Prostate gland (tissue), 2 donors: ENCODE measurements at regions not wholly inside any gene's neighbourhood (a gene's known extent, or its start where the extent isn't known, plus 50 kb on each side); places are given as distances from the start of the nearest gene placed in this dataset.

Experiments
- DNase-seq: peaks from one replicate; pipeline ENCODE4 v3.0.0-alpha.2; 2019; ENCODE audit warnings: low spot score
- H3K27ac ChIP-seq, 2 donors: fragments of 200-600 bp; sonication (generic); 2 replicates each; pipeline ENCODE4 v1.5.1; 2017 to 2019
- H3K27me3 ChIP-seq: fragments of 200-600 bp; sonication (generic); replicated peaks from 2 replicates; pipeline ENCODE4 v1.5.1; 2019; ENCODE audit not compliant: insufficient read depth
- H3K36me3 ChIP-seq, 2 donors: fragments of 200-600 bp; sonication (generic); 1 replicate in 1 of 2; 2 replicates in 1 of 2; pipeline versions ENCODE4 v1.5.1 to v1.8.1; 2017 to 2019
- H3K4me1 ChIP-seq: fragments of 200-600 bp; sonication (generic); replicated peaks from 2 replicates; pipeline ENCODE4 v1.5.1; 2019
- H3K4me3 ChIP-seq, 2 donors: fragments of 200-600 bp; sonication (generic); 2 replicates each; pipeline ENCODE4 v1.5.1; 2017 to 2019
- H3K9me3 ChIP-seq: fragments of 200-600 bp; sonication (generic); 2 replicates; pipeline ENCODE4 v1.5.1; 2017
- POLR2A ChIP-seq: fragments of 450-650 bp; IDR thresholded peaks from one replicate; pipeline ENCODE4 v1.6.1; 2016; ENCODE audit warnings: antibody characterized with exemption, mild to moderate bottlenecking
- POLR2AphosphoS5 ChIP-seq: sonication (generic); formaldehyde crosslinking; IDR thresholded peaks from one replicate; pipeline ENCODE4 v1.6.1; 2017; ENCODE audit warnings: antibody characterized with exemption
- WGBS: methylation state at CpG from one replicate; pipeline ENCODE4 v1.1.5; 2018; 5-methylcytosine and 5-hydroxymethylcytosine counted together
- intact Hi-C: fragments of 100-400 bp; cut with DNase I; formaldehyde crosslinking; loops from one replicate; pipeline ENCODE4 v1.14.2; 2022
- TF ChIP-seq, protein P1 (sequence below), 4 experiments: fragments of 200-600 bp in 2 of 4; fragments of 450-650 bp in 2 of 4; sonication (generic) in 2 of 4; IDR thresholded peaks; 1 replicate in 3 of 4; 2 replicates in 1 of 4; pipeline ENCODE4 v1.5.1; 2016 to 2019; ENCODE audit warnings: antibody characterized with exemption in 4 of 4, mild to moderate bottlenecking in 2 of 4, moderate library complexity in 2 of 4

GRCh38 chr12:22935501-22935900, 310.5 kb downstream of the ETNK1 start:
- no peak for DNase-seq
- Histone ChIP-seq H3K9me3 (no peaks in the 10 kb centered on the region), H3K27ac (no peak overlapping the region), H3K36me3 (no peaks in the 10 kb centered on the region), H3K4me1 (no peaks in the 10 kb centered on the region), H3K4me3 (no peak overlapping the region), H3K27me3 (peaks cover 2% of the 10 kb centered on the region)
- TF ChIP-seq, protein P1, sequence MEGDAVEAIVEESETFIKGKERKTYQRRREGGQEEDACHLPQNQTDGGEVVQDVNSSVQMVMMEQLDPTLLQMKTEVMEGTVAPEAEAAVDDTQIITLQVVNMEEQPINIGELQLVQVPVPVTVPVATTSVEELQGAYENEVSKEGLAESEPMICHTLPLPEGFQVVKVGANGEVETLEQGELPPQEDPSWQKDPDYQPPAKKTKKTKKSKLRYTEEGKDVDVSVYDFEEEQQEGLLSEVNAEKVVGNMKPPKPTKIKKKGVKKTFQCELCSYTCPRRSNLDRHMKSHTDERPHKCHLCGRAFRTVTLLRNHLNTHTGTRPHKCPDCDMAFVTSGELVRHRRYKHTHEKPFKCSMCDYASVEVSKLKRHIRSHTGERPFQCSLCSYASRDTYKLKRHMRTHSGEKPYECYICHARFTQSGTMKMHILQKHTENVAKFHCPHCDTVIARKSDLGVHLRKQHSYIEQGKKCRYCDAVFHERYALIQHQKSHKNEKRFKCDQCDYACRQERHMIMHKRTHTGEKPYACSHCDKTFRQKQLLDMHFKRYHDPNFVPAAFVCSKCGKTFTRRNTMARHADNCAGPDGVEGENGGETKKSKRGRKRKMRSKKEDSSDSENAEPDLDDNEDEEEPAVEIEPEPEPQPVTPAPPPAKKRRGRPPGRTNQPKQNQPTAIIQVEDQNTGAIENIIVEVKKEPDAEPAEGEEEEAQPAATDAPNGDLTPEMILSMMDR (IDR thresholded peaks at IDR 0.05): no peak
- TF ChIP-seq POLR2AphosphoS5: no peak
- no peak for TF ChIP-seq POLR2A
- WGBS: 61% methylated on average over 7 of the region's 7 CpGs
- intact Hi-C loops: no loop called here

DNA sequence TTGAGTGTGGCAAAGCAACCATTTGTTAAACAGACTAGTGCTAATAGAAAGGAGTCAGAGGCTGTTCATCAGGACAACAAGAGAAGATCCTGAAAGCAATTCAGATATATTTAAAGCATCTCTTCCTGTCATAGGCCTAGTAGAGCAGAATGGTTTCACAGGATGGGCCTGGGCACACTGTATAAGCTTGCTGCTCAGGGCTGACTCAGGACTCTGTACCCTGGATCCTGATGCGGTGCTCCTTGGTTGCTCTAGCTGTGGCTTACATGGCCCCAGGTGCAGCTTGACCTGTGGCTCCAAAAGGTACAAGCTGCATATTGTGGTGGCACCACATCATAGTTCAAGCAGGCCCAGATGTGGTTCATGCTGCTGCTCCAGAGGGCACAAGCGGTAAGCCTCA, 313.4 kb downstream of the ETNK1 start:
- 100% methylated on average over 2 of the region's 2 CpGs for WGBS

DNA sequence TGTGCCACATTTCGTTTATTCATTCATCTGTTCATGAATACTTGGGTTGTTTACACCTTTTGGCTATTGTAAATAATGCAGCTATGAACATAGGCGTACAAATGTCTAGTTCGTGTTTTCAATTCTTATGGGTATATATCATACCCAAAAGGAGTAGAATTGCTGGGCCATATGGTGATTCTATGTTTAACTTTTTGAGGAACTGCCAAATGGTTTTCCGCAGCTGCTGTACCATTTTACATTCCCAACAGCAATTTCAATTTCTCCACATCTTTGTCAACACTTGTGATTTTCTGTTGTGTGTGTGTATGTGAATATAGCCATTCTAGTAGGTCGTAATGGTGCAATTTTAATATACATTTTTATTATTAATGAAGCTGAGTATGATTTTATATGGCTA, 326.2 kb downstream of the ETNK1 start:
- Histone ChIP-seq H3K4me3 (no peak overlapping the region), H3K9me3 (no peaks in the 10 kb centered on the region), H3K36me3 (no peaks in the 10 kb centered on the region), H3K27me3 (no peaks in the 10 kb centered on the region), H3K4me1 (no peaks in the 10 kb centered on the region), H3K27ac (no peak overlapping the region)
- intact Hi-C loops: no loop called here
- WGBS: 93% methylated on average over 5 of the region's 5 CpGs
- no peak for TF ChIP-seq POLR2A
- TF ChIP-seq, protein P1 (IDR thresholded peaks at IDR 0.05): no peak
- no peak for TF ChIP-seq POLR2AphosphoS5
- DNase-seq: no peak

More for the DNA sequence above, 313.4 kb downstream of the ETNK1 start:
- Histone ChIP-seq H3K36me3 (no peaks in the 10 kb centered on the region), H3K9me3 (no peaks in the 10 kb centered on the region), H3K27me3 (peaks cover 2% of the 10 kb centered on the region), H3K27ac (no peak overlapping the region), H3K4me1 (no peaks in the 10 kb centered on the region), H3K4me3 (no peak overlapping the region)
- DNase-seq: no peak
- TF ChIP-seq POLR2A (no peak), POLR2AphosphoS5 (no peak)
- TF ChIP-seq, protein P1 (IDR thresholded peaks at IDR 0.05): no peak
- intact Hi-C loops: no loop called here

DNA sequence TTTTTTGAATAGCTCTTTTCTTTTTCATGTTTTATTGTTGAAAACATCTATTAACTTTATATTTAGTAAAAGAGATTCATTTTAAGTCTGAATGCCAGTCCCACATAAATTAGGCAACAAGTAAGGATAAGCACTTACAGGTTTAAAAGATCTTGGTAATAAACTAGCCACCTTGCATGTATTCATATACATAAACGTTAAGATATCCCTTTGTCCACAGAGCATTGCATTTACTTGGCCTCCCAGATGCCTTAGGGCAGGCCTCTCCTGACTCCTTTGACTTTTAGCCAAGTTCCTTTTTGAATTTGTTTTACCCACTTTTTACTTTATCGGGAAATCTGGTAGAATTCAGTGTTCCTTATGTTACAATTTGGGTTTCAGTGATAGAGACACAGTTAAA, 331.7 kb downstream of the ETNK1 start:
- no peak overlapping the region for H3K4me3 ChIP-seq
- no peaks in the 10 kb centered on the region for H3K4me1 ChIP-seq
- WGBS: 48% methylated on average over 2 of the region's 2 CpGs
- H3K27ac ChIP-seq: no peak overlapping the region
- no peaks in the 10 kb centered on the region for H3K9me3 ChIP-seq
- TF ChIP-seq POLR2AphosphoS5 (no peak), POLR2A (no peak)
- TF ChIP-seq, protein P1 (IDR thresholded peaks at IDR 0.05): no peak
- no peaks in the 10 kb centered on the region for H3K27me3 ChIP-seq
- H3K36me3 ChIP-seq: no peaks in the 10 kb centered on the region
- intact Hi-C loops: no loop called here
- no peak for DNase-seq

DNA sequence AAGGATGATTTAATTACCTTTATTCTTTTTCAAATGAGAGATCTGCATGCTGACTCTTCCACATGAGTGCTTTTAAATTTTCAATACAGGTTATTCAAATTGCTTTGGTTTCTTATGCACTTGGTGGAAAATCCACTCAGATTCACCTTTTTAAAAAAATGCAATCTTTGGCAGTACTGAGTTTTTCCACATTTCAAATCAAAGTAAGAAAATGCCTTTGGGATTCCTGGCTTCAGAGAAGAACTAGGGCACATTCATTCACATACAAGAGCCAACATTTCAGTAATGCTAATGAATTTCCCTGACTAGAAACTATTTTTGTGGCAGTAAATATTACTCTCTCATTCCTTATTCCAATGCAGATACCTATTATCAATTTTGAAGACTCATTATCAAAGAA, 342.2 kb downstream of the ETNK1 start:
- H3K27me3 ChIP-seq: no peaks in the 10 kb centered on the region
- no peak for DNase-seq
- no peak overlapping the region for H3K27ac ChIP-seq
- H3K36me3 ChIP-seq: no peaks in the 10 kb centered on the region
- intact Hi-C loops: no loop called here
- TF ChIP-seq, protein P1 (IDR thresholded peaks at IDR 0.05): no peak
- TF ChIP-seq POLR2A: no peak
- TF ChIP-seq POLR2AphosphoS5: no peak
- no peak overlapping the region for H3K4me3 ChIP-seq
- no peaks in the 10 kb centered on the region for H3K9me3 ChIP-seq
- no peaks in the 10 kb centered on the region for H3K4me1 ChIP-seq
